Neural cell (in vitro differentiated cells): ENCODE measurements at regions not wholly inside any gene's neighbourhood (a gene's known extent, or its start where the extent isn't known, plus 50 kb on each side); places are given as distances from the start of the nearest gene placed in this dataset.
A peak's percentile ranks its signal among the peaks of the same experiment; 100 is the strongest.
"Not testable (repeated sequence)": the region's sequence is repeated elsewhere in the genome, so short reads cannot be mapped to it uniquely, and the experiment has no call there.

Experiments used
- H2AFZ ChIP-seq: fragments of 200-600, 300-800 bp; sonication (generic), shearing (Covaris generic); 2 replicates; pipeline ENCODE4 v1.6.0; 2014; ENCODE audit warnings: low read depth, mild to moderate bottlenecking, antibody characterized with exemption, low read length, moderate library complexity
- H3F3A ChIP-seq: fragments of 200-600 bp; shearing (Covaris generic); 2 replicates; pipeline ENCODE4 v1.6.1; 2016; ENCODE audit warnings: mild to moderate bottlenecking, moderate library complexity, mixed read lengths, antibody characterized with exemption, low read length; ENCODE audit not compliant: insufficient read depth, poor library complexity, severe bottlenecking
- H3K27ac ChIP-seq: fragments of 200-600, 300-800 bp; sonication (generic), shearing (Covaris generic); 2 replicates; pipeline ENCODE4 v1.5.1; 2014; ENCODE audit warnings: mild to moderate bottlenecking, low read length, moderate library complexity
- H3K27me3 ChIP-seq: fragments of 300-800, 200-600 bp; sonication (generic), shearing (Covaris generic); 2 replicates; pipeline ENCODE4 v1.6.0; 2014; ENCODE audit warnings: mild to moderate bottlenecking, low read depth, low read length, moderate library complexity; ENCODE audit not compliant: insufficient read depth
- H3K36me3 ChIP-seq: fragments of 300-800, 200-600 bp; sonication (generic), shearing (Covaris generic); 2 replicates; pipeline ENCODE4 v1.5.1; 2014; ENCODE audit warnings: mild to moderate bottlenecking, antibody characterized with exemption, low read length, moderate library complexity; ENCODE audit not compliant: insufficient read depth
- H3K4me2 ChIP-seq: fragments of 300-800, 200-600 bp; sonication (generic), shearing (Covaris generic); 2 replicates; pipeline ENCODE4 v1.6.0; 2014; ENCODE audit warnings: mild to moderate bottlenecking, low read length
- H3K4me3 ChIP-seq: fragments of 300-800, 200-600 bp; sonication (generic), shearing (Covaris generic); 2 replicates; pipeline ENCODE4 v1.5.1; 2014; ENCODE audit warnings: mild to moderate bottlenecking, low read length, moderate library complexity
- H3K79me2 ChIP-seq: fragments of 200-600 bp; shearing (Covaris generic); replicated peaks from 2 replicates; pipeline ENCODE4 v1.6.0; 2014; ENCODE audit warnings: mild to moderate bottlenecking, low read length, moderate library complexity; ENCODE audit not compliant: insufficient read depth
- H3K9ac ChIP-seq: fragments of 300-800, 200-600 bp; sonication (generic), shearing (Covaris generic); 2 replicates; pipeline ENCODE4 v1.6.1; 2016; ENCODE audit warnings: mild to moderate bottlenecking, low read length, mixed read lengths
- H3K9me2 ChIP-seq: fragments of 200-600 bp; shearing (Covaris generic); 2 replicates; pipeline ENCODE4 v1.6.1; 2016; ENCODE audit warnings: mild to moderate bottlenecking, low read length, mixed read lengths; ENCODE audit not compliant: insufficient read depth
- H3K9me3 ChIP-seq: fragments of 200-600, 300-800 bp; sonication (generic), shearing (Covaris generic); 2 replicates; pipeline ENCODE4 v1.6.1; 2016; ENCODE audit warnings: mild to moderate bottlenecking, mixed run types, low read length, moderate library complexity, mixed read lengths
- H4K20me1 ChIP-seq: fragments of 200-600 bp; shearing (Covaris generic); 2 replicates; pipeline ENCODE4 v1.6.1; 2016; ENCODE audit warnings: mild to moderate bottlenecking, mixed run types; ENCODE audit not compliant: insufficient read depth
- CTCF ChIP-seq: fragments of 450-650 bp; IDR thresholded peaks from 2 replicates; pipeline ENCODE4 v1.5.1; 2014; ENCODE audit warnings: antibody characterized with exemption, mild to moderate bottlenecking, moderate library complexity; ENCODE audit not compliant: poor library complexity, severe bottlenecking
- EP300 ChIP-seq: fragments of 450-650 bp; conservative IDR thresholded peaks from 2 replicates; pipeline ENCODE4 v1.6.1; 2014; ENCODE audit warnings: antibody characterized with exemption, mild to moderate bottlenecking, moderate library complexity; ENCODE audit not compliant: poor library complexity, severe bottlenecking
- EZH2 ChIP-seq: fragments of 200-600, 300-800 bp; shearing (Covaris generic), sonication (generic); IDR thresholded peaks from 2 replicates; pipeline ENCODE4 v1.6.1; 2014; ENCODE audit warnings: antibody characterized with exemption, low read length, borderline replicate concordance, mild to moderate bottlenecking; ENCODE audit not compliant: insufficient read depth, poor library complexity, severe bottlenecking
- MXI1 ChIP-seq: fragments of 450-650 bp; conservative IDR thresholded peaks from 2 replicates; pipeline ENCODE4 v1.6.1; 2014; ENCODE audit warnings: antibody characterized with exemption, mild to moderate bottlenecking; ENCODE audit not compliant: poor library complexity, severe bottlenecking
- POLR2AphosphoS5 ChIP-seq: IDR thresholded peaks from 2 replicates; pipeline ENCODE4 v1.6.1; 2012
- RAD21 ChIP-seq: fragments of 450-650 bp; conservative IDR thresholded peaks from 2 replicates; pipeline ENCODE4 v1.6.1; 2014; ENCODE audit warnings: antibody characterized with exemption, mild to moderate bottlenecking, moderate library complexity
- REST ChIP-seq: IDR thresholded peaks from 2 replicates; pipeline ENCODE4 v1.6.1; 2012; ENCODE audit warnings: borderline replicate concordance
- SMC3 ChIP-seq: fragments of 450-650 bp; conservative IDR thresholded peaks from 2 replicates; pipeline ENCODE4 v1.6.1; 2014; ENCODE audit warnings: antibody characterized with exemption, mild to moderate bottlenecking, moderate library complexity; ENCODE audit not compliant: poor library complexity
- TAF1 ChIP-seq: IDR thresholded peaks from 2 replicates; pipeline ENCODE4 v1.6.1; 2012; ENCODE audit warnings: low read depth

- no peaks in the 10 kb centered on the region for H3K36me3 ChIP-seq
- H4K20me1 ChIP-seq = no peaks in the 10 kb centered on the region
- H3F3A ChIP-seq = no peaks in the 10 kb centered on the region
- H3K79me2 ChIP-seq = no peaks in the 10 kb centered on the region
- no peak overlapping the region for H2AFZ ChIP-seq
- H3K27ac ChIP-seq = no peak overlapping the region
- H3K9me3 ChIP-seq = no peaks in the 10 kb centered on the region
- no peak overlapping the region for H3K9ac ChIP-seq
- no peaks in the 10 kb centered on the region for H3K9me2 ChIP-seq
- TF ChIP-seq REST (no peak), POLR2AphosphoS5 (no peak), EZH2 (no peak), CTCF (no peak), MXI1 (no peak), SMC3 (no peak), RAD21 (no peak), TAF1 (no peak), EP300 (no peak)
- H3K4me2 ChIP-seq = no peak overlapping the region
- H3K4me3 ChIP-seq = no peak overlapping the region
- no peaks in the 10 kb centered on the region for H3K27me3 ChIP-seq
Measured at GRCh38 chr2:22143840-22144239, 1020.1 kb downstream of the TDRD15 start.

- Histone ChIP-seq H3K9ac (peak overlapping the region; percentile 7), H3K79me2 (no peaks in the 10 kb centered on the region), H3K9me2 (no peaks in the 10 kb centered on the region), H3K27ac (peak overlapping the region; percentile 64), H4K20me1 (no peaks in the 10 kb centered on the region), H2AFZ (peak overlapping the region; percentile 22), H3K4me3 (no peak overlapping the region), H3K4me2 (no peak overlapping the region), H3K9me3 (no peaks in the 10 kb centered on the region), H3K36me3 (no peaks in the 10 kb centered on the region), H3K27me3 (no peaks in the 10 kb centered on the region), H3F3A (no peaks in the 10 kb centered on the region)
- TF ChIP-seq SMC3 (no peak), EZH2 (no peak), POLR2AphosphoS5 (peak; percentile 14), TAF1 (no peak), REST (no peak), CTCF (no peak), MXI1 (no peak), RAD21 (peak; percentile 12), EP300 (peak; percentile 35)
Measured at GRCh38 chr2:22153931-22154613, 1030.3 kb downstream of the TDRD15 start.

GRCh38 chr2:22156661-22157060 is 1032.9 kb downstream of the TDRD15 start:
- H3K79me2 ChIP-seq, H3K4me2 ChIP-seq, H3K27me3 ChIP-seq, H3K9ac ChIP-seq, H3K4me3 ChIP-seq, H3K9me2 ChIP-seq, H3K27ac ChIP-seq, H3F3A ChIP-seq, H3K36me3 ChIP-seq, H4K20me1 ChIP-seq, H2AFZ ChIP-seq, H3K9me3 ChIP-seq: not testable (repeated sequence)
